ENCODE measurements at regions not wholly inside any gene's neighbourhood (a gene's known extent, or its start where the extent isn't known, plus 50 kb on each side); places are given as distances from the start of the nearest gene placed in this dataset.
"Not testable (repeated sequence)": the region's sequence is repeated elsewhere in the genome, so short reads cannot be mapped to it uniquely, and the experiment has no call there.

DNA sequence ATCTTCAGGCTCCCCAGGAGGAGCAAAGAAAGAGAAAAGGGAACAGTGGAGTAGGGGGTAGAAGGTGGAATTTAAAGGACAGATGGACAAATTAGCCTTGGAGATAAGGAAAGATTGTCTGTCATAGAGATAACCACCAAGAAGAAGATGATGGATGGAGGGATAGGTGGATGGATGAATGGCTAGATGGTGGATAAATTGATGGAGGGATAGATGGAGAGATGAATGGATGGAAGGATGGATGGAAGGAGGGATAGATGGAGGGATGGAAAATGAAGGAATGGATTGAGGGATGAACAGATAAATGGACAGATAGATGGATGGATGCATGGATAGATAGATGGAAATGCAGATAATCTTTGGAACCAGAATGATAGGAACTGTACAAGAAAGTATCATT lies 102.8 kb downstream of the TNFAIP3 start:
- no peak for DNase-seq (ENCODE audit: low read depth)

DNA sequence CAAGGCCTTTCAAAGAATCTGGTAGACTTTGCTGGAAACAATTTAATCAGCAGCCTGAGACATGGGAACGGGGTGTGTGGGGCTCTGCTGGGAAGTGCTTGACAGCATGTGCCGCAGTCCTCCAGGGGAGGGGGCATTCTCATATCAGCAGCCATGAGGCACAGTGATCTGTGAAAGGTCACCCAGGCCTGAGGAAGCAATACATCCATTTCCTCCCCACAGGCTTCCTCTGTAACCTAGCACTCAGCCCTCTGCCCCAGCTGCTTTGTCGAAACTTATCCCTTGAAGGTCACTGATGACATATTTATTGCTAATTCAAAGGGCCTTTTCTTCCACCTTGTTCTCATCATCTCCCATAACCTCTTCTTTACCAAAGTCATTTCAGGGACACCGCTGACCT lies 103.3 kb downstream of the TNFAIP3 start:
- DNase-seq (ENCODE audit: low read depth): no peak

DNA sequence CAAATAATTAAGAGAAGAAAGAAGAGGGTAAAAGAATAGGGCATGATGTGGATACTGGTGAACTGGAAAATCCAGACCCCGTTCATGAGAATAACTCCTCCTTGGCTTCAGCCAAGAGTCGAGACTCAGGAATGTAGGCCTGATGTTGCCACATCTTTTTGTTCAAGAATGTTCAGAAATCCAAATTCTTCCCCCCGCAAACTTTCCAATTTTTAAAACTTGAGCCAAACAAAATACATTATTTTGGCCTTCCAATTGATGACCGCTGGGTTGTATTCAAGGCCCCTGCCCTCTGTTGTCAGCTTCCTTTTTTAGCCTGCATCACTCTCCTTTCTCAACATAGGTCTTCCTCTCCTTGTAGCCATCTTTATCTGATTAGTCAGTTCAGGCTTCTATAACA lies 106.1 kb downstream of the TNFAIP3 start:
- DNase-seq (ENCODE audit: low read depth): no peak

DNA sequence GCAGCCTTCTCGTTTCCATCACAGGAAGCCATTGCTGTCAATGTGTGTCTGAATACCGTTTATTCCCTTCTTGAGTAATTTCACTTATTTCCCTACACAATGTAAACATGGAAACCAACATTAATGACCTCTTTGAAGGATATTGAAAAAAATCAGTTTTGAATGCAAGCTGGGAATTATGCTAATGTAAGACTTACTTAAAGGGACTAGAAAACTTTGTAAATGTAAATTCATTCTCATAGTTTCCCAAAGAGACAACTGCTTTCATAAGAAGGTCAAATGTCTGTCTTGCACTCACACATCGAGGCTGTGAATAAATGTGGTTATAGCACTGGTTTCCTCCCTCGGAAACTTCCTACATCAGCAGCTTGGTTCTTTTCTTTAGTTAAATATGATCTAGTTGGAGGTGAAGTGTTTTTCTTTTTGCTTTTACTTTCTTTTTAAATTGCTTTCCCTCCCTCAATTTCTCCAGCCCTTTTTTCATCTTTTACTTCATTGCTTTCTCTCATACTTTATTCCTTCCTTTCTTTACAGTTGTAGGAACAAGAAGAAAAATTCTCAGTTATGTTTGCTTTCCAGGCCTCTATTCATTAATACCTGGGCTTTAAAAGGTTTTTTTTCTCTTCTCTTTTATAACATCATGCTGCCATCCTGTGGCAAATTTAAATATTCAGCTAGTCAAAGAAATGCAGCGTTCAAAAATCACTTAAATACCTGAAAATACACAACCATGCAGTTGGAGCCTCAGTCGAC lies 108.3 kb downstream of the TNFAIP3 start:
- DNase-seq (ENCODE audit: low read depth): no peak

DNA sequence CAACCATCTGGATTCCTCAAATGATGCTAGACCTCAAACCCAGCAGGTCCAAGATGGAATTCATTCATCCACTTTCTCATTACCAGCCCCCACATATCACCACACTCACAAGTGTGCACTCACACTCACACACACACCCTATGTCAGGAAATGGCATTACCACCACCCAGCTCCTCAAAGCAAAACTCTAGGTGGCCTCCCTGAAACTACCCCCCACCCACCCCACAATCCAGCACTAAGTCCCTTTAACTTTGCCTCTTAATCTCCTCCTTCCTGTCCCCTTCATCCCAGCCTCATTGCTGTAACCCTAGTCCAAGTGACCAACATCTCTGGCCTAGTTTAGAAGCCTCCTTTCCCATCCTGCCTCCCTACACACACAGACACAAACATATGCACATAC lies 109.4 kb downstream of the TNFAIP3 start:
- no peak for DNase-seq (ENCODE audit: low read depth)

DNA sequence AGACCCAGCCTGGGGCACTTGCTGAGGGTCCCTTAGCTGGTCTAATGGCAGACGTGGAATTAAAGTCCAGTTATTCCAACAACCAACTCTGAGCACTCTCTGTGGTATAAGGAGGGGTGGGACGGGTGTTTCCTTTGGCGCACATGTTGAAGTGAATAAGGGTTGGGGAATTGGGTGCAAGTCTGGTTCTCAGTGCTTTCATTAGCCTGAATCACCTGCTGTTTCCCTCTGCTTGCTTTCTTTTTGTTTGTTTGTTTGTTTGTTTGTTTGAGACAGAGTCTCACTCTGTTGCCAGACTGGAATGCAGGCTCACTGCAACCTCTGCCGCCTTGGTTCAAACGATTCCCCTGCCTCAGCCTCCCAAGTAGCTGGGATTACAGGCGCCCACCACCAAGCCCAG lies 110.1 kb downstream of the TNFAIP3 start:
- DNase-seq (ENCODE audit: low read depth): no peak

DNA sequence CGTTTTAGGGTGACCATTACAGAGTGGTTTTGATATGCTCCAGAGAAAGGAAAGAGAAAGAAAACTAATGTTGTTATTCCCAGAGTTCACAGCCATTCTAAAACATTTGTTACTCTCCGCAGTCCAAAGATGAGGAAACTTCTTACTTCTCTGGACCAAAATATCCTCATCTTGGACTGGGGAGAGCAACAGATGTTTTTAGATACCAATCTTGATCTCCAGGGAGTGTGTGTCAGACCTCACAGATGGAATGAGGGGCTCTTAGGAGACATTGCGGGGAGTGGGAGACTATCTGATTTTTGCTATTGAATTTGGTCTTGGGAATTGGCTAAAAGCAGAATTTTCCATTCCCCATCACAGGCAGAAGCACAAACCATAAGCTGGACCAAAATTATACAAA lies 110.8 kb downstream of the TNFAIP3 start:
- no peak for DNase-seq (ENCODE audit: low read depth)

DNA sequence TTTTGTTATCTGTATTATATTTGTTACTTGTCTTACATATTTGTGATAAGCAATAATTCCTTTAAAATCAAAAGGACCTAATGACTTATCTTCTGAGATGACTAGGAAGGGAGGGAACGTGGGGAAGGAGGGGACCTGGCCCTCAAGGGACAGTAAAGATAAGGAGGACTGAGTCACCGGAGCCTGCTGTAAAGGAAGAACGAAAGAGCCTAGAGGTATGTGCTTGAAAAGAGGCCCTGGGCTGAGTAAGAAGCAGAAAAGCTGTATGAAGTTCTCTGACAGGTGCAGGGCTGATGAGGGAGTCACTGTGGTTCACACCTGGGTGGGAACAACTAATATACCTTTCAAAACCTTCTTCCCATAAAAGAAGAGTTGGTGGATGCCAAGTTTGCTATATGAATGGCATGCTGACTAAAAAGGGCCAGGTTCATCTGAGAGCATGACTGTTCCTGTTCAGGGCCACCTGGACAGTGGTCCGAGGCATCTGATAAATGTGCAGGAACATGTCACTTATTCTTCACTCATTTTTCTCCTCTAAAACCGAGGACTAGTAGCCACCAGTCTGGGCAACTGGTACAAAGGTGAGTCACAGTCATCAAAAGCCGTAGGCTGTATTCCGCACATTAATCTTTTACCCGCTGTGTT lies 111.3 kb downstream of the TNFAIP3 start:
- DNase-seq (ENCODE audit: low read depth): no peak

DNA sequence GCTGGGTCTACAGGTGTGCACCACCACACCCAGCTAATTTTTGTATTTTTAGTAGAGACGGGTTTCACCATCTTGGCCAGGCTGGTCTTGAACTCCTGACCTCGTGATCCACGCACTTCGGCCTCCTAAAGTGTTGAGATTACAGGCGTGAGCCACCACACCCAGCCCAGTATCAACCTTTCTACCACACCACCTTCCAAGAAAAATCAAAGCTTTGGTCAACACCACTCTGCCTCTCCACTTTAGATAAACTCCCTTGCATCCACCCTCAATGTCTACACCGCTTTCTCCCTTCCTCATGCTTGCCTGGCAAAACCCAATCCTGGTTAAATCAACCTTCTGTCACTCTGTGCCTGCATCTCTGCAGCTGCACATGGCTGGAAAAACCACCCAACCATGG lies 112.2 kb downstream of the TNFAIP3 start:
- DNase-seq (ENCODE audit: low read depth): not testable (repeated sequence)

DNA sequence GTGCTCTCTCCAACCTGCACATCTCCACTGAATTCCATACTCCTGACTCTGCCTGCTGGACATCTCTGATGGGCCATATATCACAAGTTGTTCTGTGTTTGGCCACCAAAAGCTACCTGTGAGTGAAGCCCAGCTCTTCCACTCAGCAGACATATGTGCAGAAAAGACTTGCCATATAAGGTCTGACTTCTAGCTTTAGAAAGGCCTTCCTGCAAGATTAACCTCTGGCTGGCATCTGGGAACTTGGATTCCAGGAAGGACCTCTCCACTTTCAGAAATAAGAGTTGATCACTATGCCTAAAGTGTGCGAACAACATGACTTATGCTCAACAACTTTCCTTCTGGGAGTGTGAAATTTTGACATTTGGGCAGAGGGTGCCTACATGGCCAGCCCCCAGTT lies 113.7 kb downstream of the TNFAIP3 start:
- DNase-seq (ENCODE audit: low read depth): no peak

DNA sequence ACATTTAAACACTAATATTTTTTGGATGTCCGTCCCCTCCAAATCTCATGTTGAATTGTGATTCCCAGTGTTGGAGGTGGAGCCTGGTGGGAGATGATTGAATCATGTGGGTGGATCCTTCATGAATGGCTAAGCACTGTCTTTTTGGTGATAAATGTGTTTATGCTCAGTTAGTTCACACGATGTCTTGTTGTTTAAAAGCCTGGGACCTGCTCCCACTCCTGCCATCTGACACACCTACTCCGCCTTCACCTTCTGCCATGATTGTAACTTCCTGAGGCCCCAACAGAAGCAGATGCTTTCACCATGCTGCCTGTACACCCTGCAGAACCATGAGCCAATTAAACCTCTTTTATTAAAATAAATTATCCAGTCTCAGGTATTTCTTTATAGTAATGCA lies 114.7 kb downstream of the TNFAIP3 start:
- DNase-seq (ENCODE audit: low read depth): no peak

DNA sequence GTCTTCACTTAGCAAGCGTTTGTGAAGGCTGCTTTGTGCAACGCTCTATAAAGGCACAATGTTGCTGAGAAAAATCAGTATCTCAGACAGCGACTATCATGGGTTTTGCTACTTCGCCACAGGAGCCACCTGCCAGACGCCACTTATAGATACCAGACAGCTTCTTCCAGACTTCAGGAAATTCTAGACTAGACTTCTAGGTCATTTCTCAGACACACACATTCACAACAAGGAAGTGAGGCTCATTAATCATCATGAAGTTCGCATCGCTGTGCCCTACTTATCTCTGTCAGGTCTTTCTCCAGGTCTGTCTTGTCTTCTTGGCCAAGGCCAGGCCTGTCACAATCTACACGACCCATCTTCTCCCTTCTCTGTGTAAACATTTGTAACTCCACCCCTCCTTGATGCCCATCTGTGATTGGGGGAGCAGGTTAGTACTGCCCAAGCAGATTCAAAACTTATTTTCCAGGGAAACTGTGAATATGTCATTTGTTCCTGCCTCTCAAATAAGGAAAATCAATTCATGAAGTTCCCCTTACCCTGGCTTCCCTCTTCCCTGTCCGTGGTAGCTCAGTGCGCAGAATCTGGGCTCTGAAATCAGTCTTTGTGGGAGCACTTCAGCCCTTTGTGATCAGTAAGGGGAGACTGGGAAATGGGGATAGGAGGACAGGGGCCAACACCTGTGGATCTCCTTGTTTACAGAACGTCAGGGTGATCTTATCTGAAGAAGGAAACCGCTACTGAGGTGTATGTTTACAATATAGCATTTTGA lies 115.5 kb downstream of the TNFAIP3 start:
- no peak for DNase-seq (ENCODE audit: low read depth)

DNA sequence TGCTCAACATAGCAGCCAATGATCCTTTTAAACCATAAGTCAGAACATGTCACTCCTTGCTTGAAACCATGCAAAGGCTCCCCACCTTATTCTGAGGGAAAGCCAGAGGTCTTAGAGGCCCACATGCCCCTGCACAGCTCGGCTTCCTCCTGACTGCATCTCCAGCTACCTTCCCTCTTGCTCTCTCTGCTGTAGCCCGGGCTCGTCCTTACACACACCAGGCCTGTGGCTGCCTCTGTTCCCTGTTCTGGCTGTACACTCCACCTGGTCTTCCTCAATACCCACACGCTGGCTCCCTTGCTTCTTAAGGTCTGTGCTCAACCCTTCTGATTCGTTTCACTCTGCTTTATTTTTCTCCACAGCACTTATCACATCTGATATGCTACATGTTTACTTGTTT lies 116.2 kb downstream of the TNFAIP3 start:
- no peak for DNase-seq (ENCODE audit: low read depth)

DNA sequence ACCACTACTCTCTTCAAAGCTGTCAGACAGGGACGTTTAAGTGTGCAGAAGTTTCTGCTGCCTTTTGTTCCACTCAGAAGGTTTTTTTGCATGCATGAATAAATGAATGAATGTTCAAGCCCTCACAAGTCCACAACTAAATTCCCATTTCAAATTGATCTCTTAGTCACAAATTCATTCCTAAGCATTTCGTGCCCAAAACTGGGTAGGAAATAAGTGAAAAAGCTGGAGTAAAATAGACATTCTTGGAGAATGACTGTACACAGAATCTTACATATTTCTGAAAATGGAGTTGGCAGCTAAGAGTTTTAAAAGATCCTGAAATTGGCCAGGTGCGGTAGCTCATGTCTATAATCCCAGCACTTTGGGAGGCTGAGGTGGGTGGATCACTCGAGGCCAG lies 117.6 kb downstream of the PERP start:
- DNase-seq (ENCODE audit: low read depth): no peak

DNA sequence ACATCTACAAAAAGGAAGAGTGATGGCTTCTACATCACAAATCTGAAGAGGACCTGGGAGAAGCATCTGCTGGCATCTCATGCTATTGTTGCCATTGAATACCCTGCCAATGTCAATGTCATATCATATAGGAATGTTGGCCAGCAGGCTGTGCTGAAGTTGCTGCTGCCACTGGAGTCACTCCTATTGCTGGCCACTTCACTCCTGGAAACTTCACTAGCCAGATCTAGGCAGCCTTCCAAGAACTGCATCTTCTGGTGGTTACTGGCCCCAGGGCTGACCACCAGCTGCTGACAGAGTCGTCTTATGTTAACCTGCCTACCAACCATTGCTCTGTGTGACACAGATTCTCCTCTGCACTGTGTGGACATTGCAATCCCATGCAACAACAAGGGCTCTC lies 111.8 kb downstream of the PERP start:
- no peak for DNase-seq (ENCODE audit: low read depth)

DNA sequence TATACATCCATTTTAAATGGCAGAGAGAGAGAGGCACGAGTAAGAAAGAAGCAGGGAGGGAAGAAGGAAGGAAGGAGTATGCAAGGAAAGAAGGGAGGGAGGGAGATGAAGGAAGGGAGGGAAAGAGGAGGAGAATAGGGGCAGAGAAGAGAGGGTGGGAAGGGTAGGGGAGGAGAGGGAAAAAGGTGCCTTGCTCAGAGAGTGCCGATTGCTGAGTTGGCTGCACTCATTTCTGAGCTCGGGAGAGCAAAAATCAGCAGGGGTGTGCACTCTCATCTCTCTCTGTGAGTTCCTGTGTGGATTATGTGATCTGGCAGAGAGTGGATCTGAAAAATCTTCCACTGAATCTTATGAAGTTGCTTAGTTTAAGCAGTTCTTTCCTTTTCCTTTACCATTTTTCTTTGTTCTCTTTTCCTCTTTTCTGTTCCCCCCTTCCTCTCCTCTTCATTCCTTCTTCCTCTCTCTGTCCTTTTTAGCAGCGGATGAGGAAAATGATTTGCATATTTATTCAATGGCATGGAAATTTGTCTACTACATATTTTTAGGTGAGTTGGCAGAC lies 108.7 kb downstream of the PERP start:
- no peak for DNase-seq (ENCODE audit: low read depth)

DNA sequence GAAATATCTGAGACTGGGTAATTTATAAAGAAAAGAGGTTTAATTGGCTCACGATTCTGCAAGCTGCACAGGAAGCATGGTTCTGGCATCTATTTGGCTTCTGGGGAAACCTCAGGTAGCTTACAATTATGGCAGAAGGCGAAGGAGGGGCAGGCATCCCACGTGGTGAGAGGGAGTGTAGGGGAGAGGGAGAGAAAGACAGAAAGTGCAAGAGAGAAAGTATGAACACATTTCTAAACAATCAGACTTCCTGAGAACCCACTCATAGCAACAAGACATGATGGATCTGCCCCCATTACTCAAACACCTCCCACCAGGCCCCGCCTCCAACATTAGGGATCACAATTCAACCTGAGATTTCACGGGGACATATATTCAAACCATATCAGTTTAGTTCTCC lies 107.4 kb downstream of the PERP start:
- no peak for DNase-seq (ENCODE audit: low read depth)

DNA sequence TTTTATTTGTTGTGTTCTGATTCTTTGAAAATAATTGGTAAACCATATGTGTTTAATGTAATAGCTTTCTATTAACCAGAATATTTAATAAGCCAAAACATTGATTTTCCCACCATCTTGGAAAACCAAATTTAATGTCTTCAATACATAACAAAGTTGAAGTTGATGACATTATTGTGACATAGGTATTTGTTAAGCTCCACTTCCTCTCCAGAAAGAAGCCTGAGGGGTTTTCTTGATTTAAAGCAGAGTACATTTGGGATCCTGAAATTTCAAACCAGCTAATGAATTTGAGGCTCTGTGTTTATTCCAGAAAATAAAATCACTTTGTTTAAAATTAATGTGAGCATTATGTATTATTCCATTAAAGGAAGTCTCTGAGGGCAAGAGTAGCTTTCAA lies 106.3 kb downstream of the PERP start:
- no peak for DNase-seq (ENCODE audit: low read depth)

DNA sequence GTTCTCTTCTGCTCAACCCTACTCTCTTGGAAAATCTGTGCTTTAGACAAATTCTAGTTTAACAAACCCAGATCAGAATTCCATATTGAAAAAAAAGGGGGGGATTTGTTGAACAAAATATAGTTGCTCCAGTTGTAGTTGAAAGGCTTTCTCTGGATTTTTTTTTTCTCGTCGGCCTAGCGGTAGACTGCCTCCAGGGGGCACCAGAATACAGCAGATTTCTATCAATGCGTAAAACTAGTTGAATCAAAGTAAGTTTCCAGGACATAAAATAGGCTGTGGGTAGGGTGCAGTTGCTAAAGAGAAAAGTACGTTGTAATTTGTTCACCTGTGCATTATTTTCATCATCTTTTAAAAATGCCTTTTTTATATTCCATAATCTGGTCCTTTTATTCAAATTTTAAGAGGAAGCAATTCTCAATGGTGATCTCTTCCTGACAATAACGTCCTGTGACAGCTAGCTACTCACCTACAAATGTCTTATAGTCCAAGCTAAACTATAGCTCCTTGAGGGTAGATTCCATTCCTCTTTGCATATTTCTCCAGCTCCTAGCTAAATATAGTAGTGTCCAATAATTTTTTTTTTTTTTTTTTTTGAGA lies 105.4 kb downstream of the PERP start:
- peak; percentile 19 for DNase-seq (ENCODE audit: low read depth)

DNA sequence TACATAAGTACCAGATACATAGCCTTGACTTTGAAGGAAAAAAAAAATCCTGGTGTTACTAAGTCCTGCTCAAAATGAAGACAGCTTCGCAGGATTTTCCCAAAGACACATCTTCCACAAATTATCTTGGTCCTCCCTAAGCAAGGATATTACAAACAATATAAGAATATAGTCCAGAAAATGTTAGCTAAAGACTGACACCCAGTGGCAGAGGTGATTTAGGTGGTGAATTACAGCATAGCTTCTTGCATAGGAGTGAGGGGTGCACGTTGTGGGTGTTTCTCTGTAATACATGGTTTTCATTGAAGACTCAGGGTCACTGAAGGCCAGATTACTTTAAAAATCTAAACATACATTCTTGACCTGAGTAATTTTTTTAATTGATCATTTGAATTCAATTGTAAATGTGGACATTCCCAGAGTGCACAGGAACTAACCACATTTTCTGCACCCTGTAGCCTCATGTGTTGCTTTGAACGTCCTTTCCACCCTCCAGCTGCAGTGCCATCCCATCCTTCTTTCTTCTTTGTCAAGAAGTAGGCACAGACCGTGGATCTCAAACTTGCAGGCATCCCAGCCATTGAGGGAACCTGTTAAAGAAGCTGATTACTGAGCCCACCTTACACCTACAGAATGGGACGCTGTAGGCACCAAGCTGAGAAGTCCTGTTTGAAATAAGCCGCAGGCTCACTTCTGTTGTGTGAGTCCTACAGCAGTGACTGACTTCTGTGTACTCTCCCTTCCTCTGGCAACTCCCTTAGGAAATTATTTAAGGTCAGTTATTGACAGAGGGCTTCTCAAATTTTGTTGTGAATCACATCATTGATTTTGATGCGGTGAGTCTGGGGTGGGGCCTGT lies 102.6 kb downstream of the PERP start:
- no peak for DNase-seq (ENCODE audit: low read depth)

DNA sequence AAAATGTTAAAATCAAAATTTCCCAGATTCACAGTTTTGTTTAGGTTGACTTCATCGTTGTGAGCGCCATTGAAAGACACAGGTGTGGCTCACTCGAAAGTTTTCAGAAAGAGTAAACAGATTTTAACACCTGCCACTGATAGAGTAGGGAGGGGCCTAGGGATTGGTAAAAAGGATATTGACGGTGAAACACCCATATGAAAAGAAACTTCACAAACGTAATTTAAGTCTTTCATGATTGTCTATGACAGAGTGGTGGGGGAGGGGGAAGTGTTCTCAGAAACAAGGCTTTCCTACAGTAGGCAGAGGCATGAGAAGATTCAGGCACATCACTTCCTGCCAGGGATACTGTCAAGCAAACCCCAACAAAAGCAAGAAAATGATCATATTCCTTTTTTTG lies 101.4 kb downstream of the PERP start:
- no peak for DNase-seq (ENCODE audit: low read depth)

All from stimulated activated CD8-positive, alpha-beta memory T cell treated with anti-CD3 and anti-CD28 coated beads, Interleukin-12 subunit alpha, Interleukin-12 subunit beta, amount 100 ng/mL, for 4 hours (primary cell).